ENCODE measurements at regions not wholly inside any gene's neighbourhood (a gene's known extent, or its start where the extent isn't known, plus 50 kb on each side); places are given as distances from the start of the nearest gene placed in this dataset.

GRCh38 chr20:7123457-7123856 is 356.0 kb downstream of the BMP2 start:
- Histone ChIP-seq H3K4me1 (ENCODE audit: control insufficient read depth, insufficient read depth, low read length) (no peaks in the 10 kb centered on the region), H3K36me3 (ENCODE audit: control insufficient read depth, insufficient read depth, low read length) (no peaks in the 10 kb centered on the region), H3K9me3 (ENCODE audit: control insufficient read depth, insufficient read depth, low read depth, low read length) (no peaks in the 10 kb centered on the region), H3K4me3 (ENCODE audit: low read depth in 2 of 2, low read length in 2 of 2) (no peak overlapping the region), H3K27ac (ENCODE audit: low read length) (no peak overlapping the region), H3K27me3 (ENCODE audit: control insufficient read depth, insufficient read depth, low read length) (no peaks in the 10 kb centered on the region)
- no peak for TF ChIP-seq POLR2AphosphoS5 (IDR thresholded peaks at IDR 0.05; ENCODE audit: low read depth, low read length)
- TF ChIP-seq, protein P1, sequence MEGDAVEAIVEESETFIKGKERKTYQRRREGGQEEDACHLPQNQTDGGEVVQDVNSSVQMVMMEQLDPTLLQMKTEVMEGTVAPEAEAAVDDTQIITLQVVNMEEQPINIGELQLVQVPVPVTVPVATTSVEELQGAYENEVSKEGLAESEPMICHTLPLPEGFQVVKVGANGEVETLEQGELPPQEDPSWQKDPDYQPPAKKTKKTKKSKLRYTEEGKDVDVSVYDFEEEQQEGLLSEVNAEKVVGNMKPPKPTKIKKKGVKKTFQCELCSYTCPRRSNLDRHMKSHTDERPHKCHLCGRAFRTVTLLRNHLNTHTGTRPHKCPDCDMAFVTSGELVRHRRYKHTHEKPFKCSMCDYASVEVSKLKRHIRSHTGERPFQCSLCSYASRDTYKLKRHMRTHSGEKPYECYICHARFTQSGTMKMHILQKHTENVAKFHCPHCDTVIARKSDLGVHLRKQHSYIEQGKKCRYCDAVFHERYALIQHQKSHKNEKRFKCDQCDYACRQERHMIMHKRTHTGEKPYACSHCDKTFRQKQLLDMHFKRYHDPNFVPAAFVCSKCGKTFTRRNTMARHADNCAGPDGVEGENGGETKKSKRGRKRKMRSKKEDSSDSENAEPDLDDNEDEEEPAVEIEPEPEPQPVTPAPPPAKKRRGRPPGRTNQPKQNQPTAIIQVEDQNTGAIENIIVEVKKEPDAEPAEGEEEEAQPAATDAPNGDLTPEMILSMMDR (IDR thresholded peaks at IDR 0.05), result no peak
- TF ChIP-seq SIN3A (IDR thresholded peaks at IDR 0.05; ENCODE audit: borderline replicate concordance, insufficient read depth, low read depth, low read length), result no peak
- TF ChIP-seq REST (IDR thresholded peaks at IDR 0.05; ENCODE audit: insufficient read depth in 1 of 2, low read depth in 2 of 2, low read length in 1 of 2), result no peak
- TF ChIP-seq TCF7L2 (IDR thresholded peaks at IDR 0.05; ENCODE audit: low read depth, low read length), result no peak
- in situ Hi-C loops (cut with HindIII; ENCODE audit: low pct_unique_long_range_greater_than_20kb, low sequenced_read_pairs) (no loop called here), intact Hi-C loops (cut with micrococcal nuclease; ENCODE audit: unreplicated experiment) (no loop called here)
- ChIA-PET POLR2A (no interaction called here), CTCF (no interaction called here)
- no TSS peak for BruUV-seq (replicated peaks)
- ATAC-seq, result no peak
- no peak for DNase-seq (ENCODE audit: low read depth, low spot score)

DNA sequence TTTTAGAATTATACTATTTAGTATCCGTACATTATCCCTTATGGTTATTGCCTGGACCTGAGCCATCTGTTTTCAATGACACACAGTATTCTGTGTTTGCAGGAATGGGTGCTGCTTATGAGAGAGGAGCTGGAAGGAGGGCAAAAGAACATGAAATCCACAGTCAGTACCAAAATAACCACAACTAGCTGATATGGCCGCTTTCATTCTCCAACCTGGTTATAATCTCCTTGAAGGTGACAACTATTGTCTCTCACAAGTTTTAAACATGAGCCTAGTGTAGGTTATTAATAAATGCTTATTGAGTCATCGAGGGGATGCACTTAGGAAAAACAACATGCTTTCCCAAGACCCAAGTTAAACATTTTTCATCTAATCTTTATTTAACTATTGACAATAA is 356.6 kb downstream of the BMP2 start:
- ChIA-PET POLR2A (no interaction called here), CTCF (no interaction called here)
- in situ Hi-C loops (cut with HindIII; ENCODE audit: low pct_unique_long_range_greater_than_20kb, low sequenced_read_pairs), result no loop called here
- H3K4me1 ChIP-seq (ENCODE audit: control insufficient read depth, insufficient read depth, low read length), result no peaks in the 10 kb centered on the region
- H3K27me3 ChIP-seq (ENCODE audit: control insufficient read depth, insufficient read depth, low read length), result no peaks in the 10 kb centered on the region
- no peak for DNase-seq (ENCODE audit: low read depth, low spot score)
- no peaks in the 10 kb centered on the region for H3K36me3 ChIP-seq (ENCODE audit: control insufficient read depth, insufficient read depth, low read length)
- TF ChIP-seq, protein P1 (IDR thresholded peaks at IDR 0.05), result no peak
- TF ChIP-seq REST (IDR thresholded peaks at IDR 0.05; ENCODE audit: insufficient read depth in 1 of 2, low read depth in 2 of 2, low read length in 1 of 2), result no peak
- TF ChIP-seq POLR2AphosphoS5 (IDR thresholded peaks at IDR 0.05; ENCODE audit: low read depth, low read length), result no peak
- no peaks in the 10 kb centered on the region for H3K9me3 ChIP-seq (ENCODE audit: control insufficient read depth, insufficient read depth, low read depth, low read length)
- BruUV-seq (replicated peaks), result no TSS peak
- ATAC-seq, result no peak
- intact Hi-C loops (cut with micrococcal nuclease; ENCODE audit: unreplicated experiment), result no loop called here
- H3K4me3 ChIP-seq (ENCODE audit: low read depth in 2 of 2, low read length in 2 of 2), result no peak overlapping the region
- H3K27ac ChIP-seq (ENCODE audit: low read length), result no peak overlapping the region

Measured in Panc1 (cell line).